H54 (cell line): ENCODE measurements at regions not wholly inside any gene's neighbourhood (a gene's known extent, or its start where the extent isn't known, plus 50 kb on each side); places are given as distances from the start of the nearest gene placed in this dataset.

Source experiments
- DNase-seq: peaks from one replicate; pipeline ENCODE4 v3.0.0; 2011; ENCODE audit warnings: low spot score, mixed read lengths; ENCODE audit not compliant: insufficient read length
- FAIRE-seq: peaks from 3 replicates; lab custom pipeline; 2011; peaks lifted over from hg19 to GRCh38; lab: Jason Lieb, UNC
- POLR2A ChIP-seq: IDR thresholded peaks from 2 replicates; pipeline ENCODE4 v1.6.1; 2011; ENCODE audit warnings: low read depth, mild to moderate bottlenecking, low read length

- no peak for TF ChIP-seq POLR2A
These were observed 133.6 kb downstream of the FOXI3 start for GRCh38 chr2:88318956-88319330.

GRCh38 chr2:88318071-88318955, 134.2 kb downstream of the FOXI3 start:
- DNase-seq: no peak
- no peak for TF ChIP-seq POLR2A
- FAIRE-seq: no peak

More at GRCh38 chr2:88318956-88319330, 133.6 kb downstream of the FOXI3 start:
- FAIRE-seq: no peak
- DNase-seq: no peak

- FAIRE-seq (no peak), DNase-seq (no peak)
- TF ChIP-seq POLR2A: no peak
These were observed 140.6 kb downstream of the THNSL2 start for GRCh38 chr2:88310787-88311186.

- FAIRE-seq (no peak), DNase-seq (peak; percentile 23)
These were observed 137.7 kb downstream of the THNSL2 start for GRCh38 chr2:88307817-88308216.

GRCh38 chr2:88303865-88304264, 133.7 kb downstream of the THNSL2 start:
- no peak for TF ChIP-seq POLR2A
- no peak for FAIRE-seq

More at GRCh38 chr2:88307817-88308216, 137.7 kb downstream of the THNSL2 start:
- TF ChIP-seq POLR2A: no peak

GRCh38 chr2:88296247-88296646, 126.1 kb downstream of the THNSL2 start:
- DNase-seq (no peak), FAIRE-seq (no peak)
- TF ChIP-seq POLR2A: no peak

More at GRCh38 chr2:88303865-88304264, 133.7 kb downstream of the THNSL2 start:
- DNase-seq: no peak

- FAIRE-seq: no peak
- TF ChIP-seq POLR2A: no peak
- no peak for DNase-seq
These were observed 113.9 kb downstream of the THNSL2 start for GRCh38 chr2:88283886-88284592.

- no peak for TF ChIP-seq POLR2A
- FAIRE-seq (no peak), DNase-seq (no peak)
These were observed 111.4 kb downstream of the THNSL2 start for GRCh38 chr2:88281302-88282217.

GRCh38 chr2:88269836-88270235, 99.7 kb downstream of the THNSL2 start:
- no peak for FAIRE-seq
- no peak for DNase-seq
- TF ChIP-seq POLR2A: no peak

GRCh38 chr2:88265352-88266303, 95.5 kb downstream of the THNSL2 start:
- TF ChIP-seq POLR2A: no peak
- no peak for FAIRE-seq
- no peak for DNase-seq

- no peak for TF ChIP-seq POLR2A
- FAIRE-seq: no peak
- DNase-seq: no peak
These were observed 93.7 kb downstream of the THNSL2 start for GRCh38 chr2:88263861-88264260.

- no peak for TF ChIP-seq POLR2A
- DNase-seq (no peak), FAIRE-seq (no peak)
These were observed 91.6 kb downstream of the THNSL2 start for GRCh38 chr2:88261725-88262124.
